ENCODE measurements at regions not wholly inside any gene's neighbourhood (a gene's known extent, or its start where the extent isn't known, plus 50 kb on each side); places are given as distances from the start of the nearest gene placed in this dataset.

GRCh38 chr3:197372047-197372661 is 73.7 kb upstream of the DLG1 start:
- no peaks in the 10 kb centered on the region for H4K20me1 ChIP-seq (ENCODE audit: insufficient read depth, low read length, poor library complexity, severe bottlenecking)
- H3K4me1 ChIP-seq (ENCODE audit: insufficient read depth, low read length, poor library complexity, severe bottlenecking), result no peaks in the 10 kb centered on the region
- H3K4me2 ChIP-seq (ENCODE audit: low read depth, low read length, poor library complexity, severe bottlenecking), result no peak overlapping the region
- no peaks in the 10 kb centered on the region for H3K79me2 ChIP-seq (ENCODE audit: insufficient read depth, low read length)
- H3F3A ChIP-seq (ENCODE audit: low read depth), result no peaks in the 10 kb centered on the region
- H3K9me3 ChIP-seq (ENCODE audit: insufficient read depth, low read depth, low read length), result no peaks in the 10 kb centered on the region
- H3K27me3 ChIP-seq (ENCODE audit: insufficient read depth, low read length, poor library complexity, severe bottlenecking), result no peaks in the 10 kb centered on the region
- TF ChIP-seq EZH2phosphoT487 (IDR thresholded peaks at IDR 0.05; ENCODE audit: borderline replicate concordance), result no peak
- no peak for TF ChIP-seq CTCF (conservative IDR thresholded peaks at IDR 0.05; ENCODE audit: low read length)
- H3K4me3 ChIP-seq (ENCODE audit: low read length, poor library complexity, severe bottlenecking), result no peak overlapping the region
- no peak overlapping the region for H3K9ac ChIP-seq (ENCODE audit: low read depth, low read length, poor library complexity, severe bottlenecking)
- no peaks in the 10 kb centered on the region for H3K9me2 ChIP-seq (replicated peaks; ENCODE audit: low read depth, low read length)
- no peak overlapping the region for H2AFZ ChIP-seq (ENCODE audit: low read length)
- no peaks in the 10 kb centered on the region for H3K36me3 ChIP-seq (ENCODE audit: insufficient read depth, low read length)

GRCh38 chr3:197371591-197372046 is 73.2 kb upstream of the DLG1 start:
- Histone ChIP-seq H3K4me3 (ENCODE audit: low read length, poor library complexity, severe bottlenecking) (no peak overlapping the region), H3K9ac (ENCODE audit: low read depth, low read length, poor library complexity, severe bottlenecking) (no peak overlapping the region), H3K27me3 (ENCODE audit: insufficient read depth, low read length, poor library complexity, severe bottlenecking) (no peaks in the 10 kb centered on the region), H2AFZ (ENCODE audit: low read length) (no peak overlapping the region), H3K79me2 (ENCODE audit: insufficient read depth, low read length) (no peaks in the 10 kb centered on the region), H3K9me2 (replicated peaks; ENCODE audit: low read depth, low read length) (no peaks in the 10 kb centered on the region), H3F3A (ENCODE audit: low read depth) (no peaks in the 10 kb centered on the region), H3K4me2 (ENCODE audit: low read depth, low read length, poor library complexity, severe bottlenecking) (no peak overlapping the region), H4K20me1 (ENCODE audit: insufficient read depth, low read length, poor library complexity, severe bottlenecking) (no peaks in the 10 kb centered on the region), H3K4me1 (ENCODE audit: insufficient read depth, low read length, poor library complexity, severe bottlenecking) (no peaks in the 10 kb centered on the region), H3K9me3 (ENCODE audit: insufficient read depth, low read depth, low read length) (no peaks in the 10 kb centered on the region), H3K36me3 (ENCODE audit: insufficient read depth, low read length) (no peaks in the 10 kb centered on the region)
- TF ChIP-seq EZH2phosphoT487 (IDR thresholded peaks at IDR 0.05; ENCODE audit: borderline replicate concordance) (no peak), CTCF (conservative IDR thresholded peaks at IDR 0.05; ENCODE audit: low read length) (no peak)

- Histone ChIP-seq H3K4me2 (ENCODE audit: low read depth, low read length, poor library complexity, severe bottlenecking) (no peak overlapping the region), H3K36me3 (ENCODE audit: insufficient read depth, low read length) (no peaks in the 10 kb centered on the region), H3K79me2 (ENCODE audit: insufficient read depth, low read length) (no peaks in the 10 kb centered on the region), H3K4me3 (ENCODE audit: low read length, poor library complexity, severe bottlenecking) (no peak overlapping the region), H3K4me1 (ENCODE audit: insufficient read depth, low read length, poor library complexity, severe bottlenecking) (no peaks in the 10 kb centered on the region), H3K9ac (ENCODE audit: low read depth, low read length, poor library complexity, severe bottlenecking) (no peak overlapping the region), H3K9me2 (replicated peaks; ENCODE audit: low read depth, low read length) (no peaks in the 10 kb centered on the region), H2AFZ (ENCODE audit: low read length) (no peak overlapping the region), H3K9me3 (ENCODE audit: insufficient read depth, low read depth, low read length) (no peaks in the 10 kb centered on the region), H4K20me1 (ENCODE audit: insufficient read depth, low read length, poor library complexity, severe bottlenecking) (no peaks in the 10 kb centered on the region), H3F3A (ENCODE audit: low read depth) (no peaks in the 10 kb centered on the region), H3K27me3 (ENCODE audit: insufficient read depth, low read length, poor library complexity, severe bottlenecking) (no peaks in the 10 kb centered on the region)
- TF ChIP-seq EZH2phosphoT487 (IDR thresholded peaks at IDR 0.05; ENCODE audit: borderline replicate concordance) (no peak), CTCF (conservative IDR thresholded peaks at IDR 0.05; ENCODE audit: low read length) (no peak)
These were observed 71.1 kb upstream of the DLG1 start for GRCh38 chr3:197369545-197369944.

All from Loucy (cell line).